ENCODE measurements at regions not wholly inside any gene's neighbourhood (a gene's known extent, or its start where the extent isn't known, plus 50 kb on each side); places are given as distances from the start of the nearest gene placed in this dataset.
"Not testable (repeated sequence)": the region's sequence is repeated elsewhere in the genome, so short reads cannot be mapped to it uniquely, and the experiment has no call there.

DNA sequence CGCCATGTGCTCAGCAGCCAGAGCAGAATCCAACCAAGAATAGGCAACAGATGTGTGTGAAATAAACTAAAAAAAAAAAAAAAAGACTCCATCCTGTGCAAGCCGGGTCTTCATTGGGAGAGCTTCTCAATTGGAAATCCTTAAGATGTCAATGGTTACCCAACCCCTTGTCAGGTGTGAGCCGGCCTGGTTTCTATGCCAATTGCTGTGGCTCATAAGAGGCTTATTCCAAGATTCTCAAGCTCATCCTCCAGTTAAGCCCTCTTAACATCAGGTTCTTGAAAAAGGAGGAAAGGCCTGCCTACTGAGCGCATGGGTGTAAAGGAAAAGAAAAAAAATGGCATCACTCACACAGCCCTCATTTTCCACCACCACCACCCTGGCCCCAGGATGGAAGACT, 1084.6 kb downstream of the UQCRFS1 start:
- H3K4me1 ChIP-seq = no peaks in the 10 kb centered on the region
- H3K4me3 ChIP-seq = no peak overlapping the region
- ATAC-seq (no peak), DNase-seq (no peak)
- TF ChIP-seq, protein P1, sequence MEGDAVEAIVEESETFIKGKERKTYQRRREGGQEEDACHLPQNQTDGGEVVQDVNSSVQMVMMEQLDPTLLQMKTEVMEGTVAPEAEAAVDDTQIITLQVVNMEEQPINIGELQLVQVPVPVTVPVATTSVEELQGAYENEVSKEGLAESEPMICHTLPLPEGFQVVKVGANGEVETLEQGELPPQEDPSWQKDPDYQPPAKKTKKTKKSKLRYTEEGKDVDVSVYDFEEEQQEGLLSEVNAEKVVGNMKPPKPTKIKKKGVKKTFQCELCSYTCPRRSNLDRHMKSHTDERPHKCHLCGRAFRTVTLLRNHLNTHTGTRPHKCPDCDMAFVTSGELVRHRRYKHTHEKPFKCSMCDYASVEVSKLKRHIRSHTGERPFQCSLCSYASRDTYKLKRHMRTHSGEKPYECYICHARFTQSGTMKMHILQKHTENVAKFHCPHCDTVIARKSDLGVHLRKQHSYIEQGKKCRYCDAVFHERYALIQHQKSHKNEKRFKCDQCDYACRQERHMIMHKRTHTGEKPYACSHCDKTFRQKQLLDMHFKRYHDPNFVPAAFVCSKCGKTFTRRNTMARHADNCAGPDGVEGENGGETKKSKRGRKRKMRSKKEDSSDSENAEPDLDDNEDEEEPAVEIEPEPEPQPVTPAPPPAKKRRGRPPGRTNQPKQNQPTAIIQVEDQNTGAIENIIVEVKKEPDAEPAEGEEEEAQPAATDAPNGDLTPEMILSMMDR (IDR thresholded peaks at IDR 0.05) = no peak
- intact Hi-C loops (cut with DNase I) = no loop called here
- peaks cover 0 to 2% of the 10 kb centered on the region in 2 donors for H3K9me3 ChIP-seq
- H3K36me3 ChIP-seq = no peaks in the 10 kb centered on the region
- no peak overlapping the region for H3K27ac ChIP-seq
- H3K27me3 ChIP-seq = peaks cover 0 to 11% of the 10 kb centered on the region in 2 donors

DNA sequence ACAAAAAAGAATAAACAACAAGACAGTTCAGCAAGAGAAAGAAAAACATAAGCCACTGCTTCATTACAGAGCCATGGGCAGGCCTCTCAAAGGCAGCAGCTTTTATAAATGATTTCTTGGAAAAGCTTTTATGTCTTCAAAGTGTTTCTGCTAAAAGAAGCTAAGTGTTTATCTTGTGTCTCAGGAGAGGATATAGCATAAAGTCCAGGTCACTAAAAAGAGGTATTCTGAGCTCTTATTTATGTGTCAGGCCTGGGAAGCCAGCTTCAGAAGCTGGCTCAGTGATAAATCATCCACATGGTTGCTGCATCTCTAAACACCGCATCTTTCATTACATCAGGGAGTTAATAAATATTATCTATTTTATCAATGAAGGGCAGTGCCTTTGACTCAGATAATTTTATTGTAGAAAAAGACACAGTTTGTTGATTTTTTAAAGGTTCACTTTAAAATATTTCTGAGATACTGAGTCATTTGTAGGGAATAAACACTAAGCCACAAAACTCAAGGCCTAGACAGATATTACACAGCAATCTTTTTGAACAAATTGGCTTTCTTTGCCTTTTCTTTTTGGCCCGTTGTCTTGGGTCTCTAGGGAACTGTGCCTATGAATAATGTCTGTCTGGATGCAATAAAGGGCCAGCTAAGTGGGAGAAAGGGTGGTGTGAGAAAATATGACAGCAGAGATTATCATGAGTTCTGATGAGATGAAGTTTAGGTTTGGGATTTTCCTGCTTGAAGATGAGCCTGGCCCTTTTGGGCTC, 1086.6 kb downstream of the UQCRFS1 start:
- intact Hi-C loops (cut with DNase I) = no loop called here
- H3K27me3 ChIP-seq = peaks cover 0 to 9% of the 10 kb centered on the region in 2 donors
- ATAC-seq (no peak), DNase-seq (no peak)
- H3K9me3 ChIP-seq = no peaks in the 10 kb centered on the region
- TF ChIP-seq, protein P1 (IDR thresholded peaks at IDR 0.05) = no peak
- no peaks in the 10 kb centered on the region for H3K36me3 ChIP-seq
- no peak overlapping the region for H3K27ac ChIP-seq
- H3K4me1 ChIP-seq = no peaks in the 10 kb centered on the region
- no peak overlapping the region for H3K4me3 ChIP-seq

DNA sequence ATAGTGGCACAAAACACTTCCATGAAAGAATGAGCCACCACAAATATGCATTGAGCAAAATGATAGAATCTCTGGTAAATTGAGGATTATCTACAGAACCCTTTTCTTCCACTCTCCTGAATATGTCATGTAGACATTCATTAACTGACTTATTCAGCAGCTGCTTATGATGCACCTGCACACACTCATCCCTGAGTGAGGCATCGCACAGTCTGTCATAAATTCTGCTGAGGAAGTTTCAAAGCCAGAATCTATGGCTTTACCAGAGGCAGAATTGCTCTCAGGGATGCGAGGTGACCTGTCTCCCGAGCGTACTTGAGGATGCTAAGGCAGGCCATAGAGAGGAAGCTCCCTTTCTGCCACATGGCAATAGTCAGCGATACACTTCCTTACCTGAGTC, 1090.2 kb downstream of the UQCRFS1 start:
- intact Hi-C loops (cut with DNase I) = no loop called here
- H3K27me3 ChIP-seq = peaks cover 0 to 6% of the 10 kb centered on the region in 2 donors

DNA sequence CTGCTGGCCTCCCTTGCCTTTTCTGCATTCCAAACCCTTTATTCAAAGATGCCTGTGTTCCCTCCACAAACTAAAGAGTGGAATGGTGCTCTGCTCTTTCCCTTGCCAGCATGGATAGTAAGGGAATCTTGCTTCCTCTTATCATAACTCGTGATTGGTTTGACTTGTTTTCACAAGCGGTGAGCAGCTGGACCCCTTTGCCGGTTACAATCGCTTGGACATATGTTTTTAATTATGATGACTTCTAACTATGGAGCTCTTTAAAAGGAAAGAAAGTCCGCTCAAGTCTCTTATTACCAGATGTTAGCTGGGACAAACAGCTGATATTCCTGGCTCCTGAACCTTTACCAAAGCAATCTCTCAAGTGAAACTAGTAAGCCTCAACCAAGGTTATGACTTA, 1094.7 kb downstream of the UQCRFS1 start:
- H3K27ac ChIP-seq = no peak overlapping the region
- DNase-seq (no peak), ATAC-seq (no peak)
- intact Hi-C loops (cut with DNase I) = no loop called here
- H3K4me1 ChIP-seq = no peaks in the 10 kb centered on the region
- no peaks in the 10 kb centered on the region for H3K36me3 ChIP-seq
- peaks cover 0 to under 1% of the 10 kb centered on the region in 2 donors for H3K9me3 ChIP-seq
- no peaks in the 10 kb centered on the region for H3K27me3 ChIP-seq
- no peak overlapping the region for H3K4me3 ChIP-seq
- TF ChIP-seq, protein P1 (IDR thresholded peaks at IDR 0.05) = no peak

More for the DNA sequence above, 1090.2 kb downstream of the UQCRFS1 start:
- no peaks in the 10 kb centered on the region for H3K9me3 ChIP-seq
- H3K36me3 ChIP-seq = no peaks in the 10 kb centered on the region
- DNase-seq (no peak), ATAC-seq (no peak)
- TF ChIP-seq, protein P1 (IDR thresholded peaks at IDR 0.05) = no peak
- H3K27ac ChIP-seq = no peak overlapping the region
- no peaks in the 10 kb centered on the region for H3K4me1 ChIP-seq
- H3K4me3 ChIP-seq = no peak overlapping the region

DNA sequence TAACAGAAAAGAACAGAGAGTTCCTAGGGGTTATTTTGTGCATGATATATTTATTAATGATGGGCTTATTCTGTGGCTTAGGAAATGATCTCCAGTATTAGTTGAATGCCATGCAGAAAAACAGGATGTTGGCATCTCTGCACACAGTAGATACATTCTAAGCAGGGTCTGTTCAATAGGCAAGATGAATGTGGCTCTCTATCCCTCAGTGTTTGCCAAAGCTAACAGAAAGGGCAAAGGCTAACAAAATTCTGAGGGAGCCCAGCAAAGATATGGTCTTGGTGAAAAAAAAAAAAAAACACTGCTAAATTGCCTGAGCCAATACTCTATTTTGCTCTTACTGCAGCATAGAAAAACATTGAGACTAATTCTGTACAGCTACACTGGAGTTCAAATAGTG, 1095.8 kb downstream of the UQCRFS1 start:
- peaks cover 0 to 4% of the 10 kb centered on the region in 2 donors for H3K9me3 ChIP-seq
- ATAC-seq = no peak
- no peaks in the 10 kb centered on the region for H3K27me3 ChIP-seq
- H3K4me1 ChIP-seq = no peaks in the 10 kb centered on the region
- H3K4me3 ChIP-seq = no peak overlapping the region
- H3K36me3 ChIP-seq = no peaks in the 10 kb centered on the region
- no peak overlapping the region for H3K27ac ChIP-seq
- TF ChIP-seq, protein P1 (IDR thresholded peaks at IDR 0.05) = no peak
- no peak for DNase-seq
- intact Hi-C loops (cut with DNase I) = no loop called here

DNA sequence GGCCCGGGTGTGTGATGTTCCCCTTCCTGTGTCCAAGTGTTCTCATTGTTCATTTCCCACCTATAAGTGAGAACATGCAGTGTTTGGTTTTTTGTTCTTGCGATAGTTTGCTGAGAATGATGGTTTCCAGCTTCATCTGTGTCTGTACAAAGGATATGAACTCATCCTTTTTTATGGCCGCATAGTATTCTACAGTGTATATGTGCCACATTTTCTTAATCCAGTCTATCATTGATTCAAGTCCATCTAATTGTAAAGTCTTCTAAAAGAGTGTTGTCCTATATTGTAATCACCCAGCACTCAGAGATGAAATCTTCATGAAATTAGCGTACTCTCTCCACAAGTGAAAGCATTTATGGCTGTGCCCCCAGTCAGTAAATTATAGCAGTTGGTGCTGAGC, 1096.6 kb downstream of the UQCRFS1 start:
- H3K27ac ChIP-seq; H3K27me3 ChIP-seq; H3K4me3 ChIP-seq; intact Hi-C loops (cut with DNase I); DNase-seq; H3K4me1 ChIP-seq; ATAC-seq; H3K36me3 ChIP-seq: not testable (repeated sequence)
- H3K9me3 ChIP-seq = peaks cover 0 to 11% of the 10 kb centered on the region in 2 donors

All from left lung (tissue), 4 donors.